Adrenal gland (tissue), 9 donors: ENCODE measurements at regions not wholly inside any gene's neighbourhood (a gene's known extent, or its start where the extent isn't known, plus 50 kb on each side); places are given as distances from the start of the nearest gene placed in this dataset.

Experiments
- DNase-seq, 7 donors: peaks; one replicate each; pipeline ENCODE4 v3.0.0-alpha.2; 2019 to 2020
- H3K27ac ChIP-seq, 5 donors: fragments of 200-600 bp; sonication (generic) in 4 of 5; 1 replicate in 3 of 5; 2 replicates in 2 of 5; pipeline versions ENCODE4 v1.5.1 to v1.8.0; 2016 to 2020; ENCODE audit warnings: mild to moderate bottlenecking in 1 of 5
- H3K27me3 ChIP-seq: fragments of 200-600 bp; 2 replicates; pipeline ENCODE4 v1.8.0; 2021
- H3K36me3 ChIP-seq, 2 donors: fragments of 200-600 bp; replicated peaks in 1 of 2; 1 replicate in 1 of 2; 2 replicates in 1 of 2; pipeline versions ENCODE4 v1.5.1 to v1.8.0; 2018 to 2022
- H3K4me1 ChIP-seq, 2 donors: fragments of 200-600 bp; replicated peaks in 1 of 2; 1 replicate in 1 of 2; 2 replicates in 1 of 2; pipeline versions ENCODE4 v1.5.1 to v1.8.0; 2018 to 2021
- H3K4me3 ChIP-seq, 4 donors: fragments of 200-600 bp; sonication (generic) in 3 of 4; one replicate each; pipeline ENCODE4 v1.5.1; 2016 to 2018
- H3K9me3 ChIP-seq, 3 donors: fragments of 200-600 bp; sonication (generic) in 1 of 3; replicated peaks in 1 of 3; 1 replicate in 2 of 3; 2 replicates in 1 of 3; pipeline versions ENCODE4 v1.5.1 to v1.8.0; 2016 to 2021
- CTCF ChIP-seq, 6 experiments: fragments of 450-650 bp in 4 of 6; fragments of 200-600 bp in 2 of 6; sonication (generic) in 1 of 6; IDR thresholded peaks; 1 replicate in 5 of 6; 2 replicates in 1 of 6; pipeline versions ENCODE4 v1.5.1 to v1.8.0; 2016 to 2021; ENCODE audit warnings: antibody characterized with exemption in 6 of 6, mild to moderate bottlenecking in 2 of 6, moderate library complexity in 1 of 6
- POLR2A ChIP-seq, 2 donors: fragments of 450-650 bp; IDR thresholded peaks; one replicate each; pipeline ENCODE4 v1.6.1; 2017; ENCODE audit warnings: antibody characterized with exemption in 2 of 2, mild to moderate bottlenecking in 2 of 2, moderate library complexity in 1 of 2
- WGBS, 4 donors: extraction: QIAGEN DNeasy Blood & Tissue Kit in 2 of 4; methylation state at CpG; one replicate each; pipeline versions ENCODE4 v1.1.5 to v1.1.7; 2013 to 2017; 5-methylcytosine and 5-hydroxymethylcytosine counted together
- intact Hi-C, 2 donors: fragments of 100-400 bp; cut with DNase I; formaldehyde crosslinking; loops; one replicate each; pipeline versions ENCODE4 v1.14.1 to v1.15.0; 2022 to 2023
- donor health status: healthy with polysubstance abuse.
- donor health status: Bipolar disorder and iron deficiency.
- donor health status: DM: yes; HTN: yes; CAD: no.
- donor health status: DM: no; HTN: no; CAD: no.
- donor health status: DM: no; HTN: no; CAD: no.

GRCh38 chr10:36280321-36280741, 638.2 kb upstream of the FZD8 start:
- DNase-seq = no peak
- no peaks in the 10 kb centered on the region for H3K4me1 ChIP-seq
- WGBS, 4 donors = 78 to 95% (median 80%) methylated on average over 1 of the region's 1 CpG
- H3K36me3 ChIP-seq = no peaks in the 10 kb centered on the region
- intact Hi-C loops = no loop called here
- no peaks in the 10 kb centered on the region for H3K9me3 ChIP-seq
- no peak for TF ChIP-seq CTCF (IDR thresholded peaks at IDR 0.05)
- TF ChIP-seq POLR2A (IDR thresholded peaks at IDR 0.05) = no peak
- H3K4me3 ChIP-seq = no peak overlapping the region
- H3K27ac ChIP-seq = no peak overlapping the region
- no peaks in the 10 kb centered on the region for H3K27me3 ChIP-seq

- no peaks in the 10 kb centered on the region for H3K4me1 ChIP-seq
- no peaks in the 10 kb centered on the region for H3K36me3 ChIP-seq
- no peak for DNase-seq
- 53 to 61% (median 58%) methylated on average over 3 of the region's 3 CpGs for WGBS, 4 donors
- no peak overlapping the region for H3K27ac ChIP-seq
- no peaks in the 10 kb centered on the region for H3K9me3 ChIP-seq
- no peak for TF ChIP-seq CTCF (IDR thresholded peaks at IDR 0.05)
- intact Hi-C loops = no loop called here
- no peaks in the 10 kb centered on the region for H3K27me3 ChIP-seq
- H3K4me3 ChIP-seq = no peak overlapping the region
Measured at GRCh38 chr10:36278176-36278575, 636.1 kb upstream of the FZD8 start.

- intact Hi-C loops = no loop called here
- no peaks in the 10 kb centered on the region for H3K27me3 ChIP-seq
- DNase-seq = no peak
- H3K27ac ChIP-seq = no peak overlapping the region
- no peaks in the 10 kb centered on the region for H3K36me3 ChIP-seq
- no peak overlapping the region for H3K4me3 ChIP-seq
- no peak for TF ChIP-seq POLR2A (IDR thresholded peaks at IDR 0.05)
- no peak for TF ChIP-seq CTCF (IDR thresholded peaks at IDR 0.05)
- H3K4me1 ChIP-seq = no peaks in the 10 kb centered on the region
- no peaks in the 10 kb centered on the region for H3K9me3 ChIP-seq
Measured at GRCh38 chr10:36277459-36277858, 635.4 kb upstream of the FZD8 start.

DNA sequence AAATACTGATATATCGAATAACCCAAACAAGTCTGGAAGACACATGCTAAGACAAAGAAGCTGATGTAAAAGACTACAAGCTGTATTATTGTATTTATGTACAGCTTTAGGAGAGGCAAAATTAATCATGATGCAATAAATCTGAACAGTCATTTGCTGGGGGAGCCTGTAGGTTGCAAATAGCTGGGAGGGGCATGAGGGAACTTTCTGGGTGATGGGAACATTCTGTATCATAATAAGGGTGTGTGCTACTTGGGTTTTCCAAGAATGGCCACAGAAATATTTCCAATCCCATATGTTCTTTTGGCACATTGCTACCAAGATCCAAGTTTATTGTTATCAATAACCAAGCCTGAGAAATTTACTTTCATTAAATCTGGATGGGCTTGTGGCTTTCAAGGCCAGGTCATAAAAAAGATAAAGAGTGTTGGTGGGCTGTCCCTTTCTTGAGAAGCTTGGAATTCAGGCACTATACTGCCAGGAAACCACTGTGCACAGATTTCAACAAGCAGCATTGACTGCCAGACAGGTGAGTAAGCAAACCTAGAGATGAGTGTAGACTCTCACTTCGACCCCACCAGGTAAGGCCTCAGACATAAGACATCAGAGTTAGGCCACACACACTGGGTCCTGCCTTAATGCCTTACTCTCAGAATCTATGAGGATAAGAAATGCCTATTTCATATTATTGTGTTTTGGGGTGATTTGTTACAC, 629.7 kb upstream of the FZD8 start:
- H3K9me3 ChIP-seq = no peaks in the 10 kb centered on the region
- H3K4me3 ChIP-seq = no peak overlapping the region
- TF ChIP-seq POLR2A (IDR thresholded peaks at IDR 0.05) = no peak
- no peak for TF ChIP-seq CTCF (IDR thresholded peaks at IDR 0.05)
- WGBS, 4 donors = 65 to 87% (median 75%) methylated on average over 2 of the region's 2 CpGs
- no peak for DNase-seq
- H3K4me1 ChIP-seq = no peaks in the 10 kb centered on the region
- H3K27ac ChIP-seq = no peak overlapping the region
- intact Hi-C loops = no loop called here
- no peaks in the 10 kb centered on the region for H3K27me3 ChIP-seq
- H3K36me3 ChIP-seq = no peaks in the 10 kb centered on the region
